ENCODE measurements at regions not wholly inside any gene's neighbourhood (a gene's known extent, or its start where the extent isn't known, plus 50 kb on each side); places are given as distances from the start of the nearest gene placed in this dataset.
"Not testable (repeated sequence)": the region's sequence is repeated elsewhere in the genome, so short reads cannot be mapped to it uniquely, and the experiment has no call there.

GRCh38 chr7:149978537-149978936 lies 104.8 kb downstream of the ATP6V0E2 start:
- not testable (repeated sequence) for TF ChIP-seq EZH2 (IDR thresholded peaks at IDR 0.05; ENCODE audit: low read depth)
- 0 out of 2 replicates have a peak, but pooled peaks have one; percentile 18 for TF ChIP-seq CTCF (conservative IDR thresholded peaks at IDR 0.05)
